ENCODE measurements at regions not wholly inside any gene's neighbourhood (a gene's known extent, or its start where the extent isn't known, plus 50 kb on each side); places are given as distances from the start of the nearest gene placed in this dataset.
"Not testable (repeated sequence)": the region's sequence is repeated elsewhere in the genome, so short reads cannot be mapped to it uniquely, and the experiment has no call there.

- DNase-seq = no peak
Observed at GRCh38 chr4:137468836-137469235, 63.5 kb downstream of the PCDH18 start.

- no peak for DNase-seq
Observed at GRCh38 chr4:137467537-137467936, 64.8 kb downstream of the PCDH18 start.

GRCh38 chr4:137463377-137464003 lies 68.8 kb downstream of the PCDH18 start:
- no peak for DNase-seq

- no peak for DNase-seq
Observed at GRCh38 chr4:137455647-137456321, 76.5 kb downstream of the PCDH18 start.

GRCh38 chr4:137454767-137455166 lies 77.5 kb downstream of the PCDH18 start:
- no peak for DNase-seq

- no peak for DNase-seq
Observed at GRCh38 chr4:137452799-137453198, 79.5 kb downstream of the PCDH18 start.

- no peak for DNase-seq
Observed at GRCh38 chr4:137451172-137451825, 81.0 kb downstream of the PCDH18 start.

GRCh38 chr4:137448402-137448801 lies 83.9 kb downstream of the PCDH18 start:
- no peak for DNase-seq

- no peak for DNase-seq
Observed at GRCh38 chr4:137446071-137446470, 86.2 kb downstream of the PCDH18 start.

- DNase-seq = no peak
Observed at GRCh38 chr4:137443031-137443800, 89.1 kb downstream of the PCDH18 start.

GRCh38 chr4:137432446-137433311 lies 99.6 kb downstream of the PCDH18 start:
- DNase-seq = no peak

GRCh38 chr4:137430171-137430570 lies 102.1 kb downstream of the PCDH18 start:
- DNase-seq = no peak

- DNase-seq = no peak
Observed at GRCh38 chr4:137427411-137427810, 104.9 kb downstream of the PCDH18 start.

GRCh38 chr4:137425281-137425680 lies 107.0 kb downstream of the PCDH18 start:
- DNase-seq = no peak

GRCh38 chr4:137422666-137423065 lies 109.6 kb downstream of the PCDH18 start:
- no peak for DNase-seq

- no peak for DNase-seq
Observed at GRCh38 chr4:137421796-137422195, 110.5 kb downstream of the PCDH18 start.

GRCh38 chr4:137420901-137421396 lies 111.3 kb downstream of the PCDH18 start:
- no peak for DNase-seq

- DNase-seq = no peak
Observed at GRCh38 chr4:137417676-137418075, 114.6 kb downstream of the PCDH18 start.

- no peak for DNase-seq
Observed at GRCh38 chr4:137414802-137415201, 117.5 kb downstream of the PCDH18 start.

GRCh38 chr4:137408527-137409177 lies 123.6 kb downstream of the PCDH18 start:
- DNase-seq = no peak

GRCh38 chr4:137405833-137406232 lies 126.5 kb downstream of the PCDH18 start:
- DNase-seq = not testable (repeated sequence)

- no peak for DNase-seq
Observed at GRCh38 chr4:137394018-137394417, 138.3 kb downstream of the PCDH18 start.

Measured in left hindlimb (tissue), 1 donor.